Mesendoderm (in vitro differentiated cells): ENCODE measurements at regions not wholly inside any gene's neighbourhood (a gene's known extent, or its start where the extent isn't known, plus 50 kb on each side); places are given as distances from the start of the nearest gene placed in this dataset.

ENCODE experiments used
- DNase-seq: peaks from one replicate; pipeline ENCODE4 v3.0.0; 2013
- H2AK5ac ChIP-seq: 2 replicates; pipeline ENCODE4 v1.6.1; 2013; ENCODE audit warnings: low read length, inconsistent platforms
- H2BK120ac ChIP-seq: 2 replicates; pipeline ENCODE4 v1.6.1; 2013; ENCODE audit warnings: low read depth, mild to moderate bottlenecking, low read length, moderate library complexity, mixed read lengths
- H2BK15ac ChIP-seq: replicated peaks from 2 replicates; pipeline ENCODE4 v1.6.1; 2013; ENCODE audit warnings: low read depth, mild to moderate bottlenecking, moderate library complexity
- H2BK5ac ChIP-seq: 2 replicates; pipeline ENCODE4 v1.6.1; 2013; ENCODE audit warnings: low read length, inconsistent platforms
- H3K18ac ChIP-seq: 2 replicates; pipeline ENCODE4 v1.6.1; 2013; ENCODE audit warnings: mild to moderate bottlenecking, low read length, mixed read lengths
- H3K23ac ChIP-seq: one replicate; pipeline ENCODE4 v1.6.1; 2013; ENCODE audit warnings: low read length
- H3K27ac ChIP-seq: 2 replicates; pipeline ENCODE4 v1.5.1; 2013; ENCODE audit warnings: low read depth, mild to moderate bottlenecking, inconsistent platforms, low read length, moderate library complexity
- H3K27me3 ChIP-seq: 2 replicates; pipeline ENCODE4 v1.6.1; 2013; ENCODE audit warnings: low read length, control low read depth, mild to moderate bottlenecking, inconsistent platforms; ENCODE audit not compliant: insufficient read depth, poor library complexity
- H3K36me3 ChIP-seq: 2 replicates; pipeline ENCODE4 v1.6.1; 2013; ENCODE audit warnings: low read length, inconsistent platforms; ENCODE audit not compliant: control insufficient read depth, insufficient read depth
- H3K4ac ChIP-seq: one replicate; pipeline ENCODE4 v1.6.1; 2013; ENCODE audit warnings: low read depth, mild to moderate bottlenecking, low read length, moderate library complexity
- H3K4me1 ChIP-seq: 2 replicates; pipeline ENCODE4 v1.6.1; 2013; ENCODE audit warnings: low read depth, low read length, inconsistent platforms; ENCODE audit not compliant: control insufficient read depth
- H3K4me2 ChIP-seq: 2 replicates; pipeline ENCODE4 v1.6.1; 2013; ENCODE audit warnings: low read length
- H3K4me3 ChIP-seq: 2 replicates; pipeline ENCODE4 v1.5.1; 2013; ENCODE audit warnings: mild to moderate bottlenecking, low read length
- H3K56ac ChIP-seq: one replicate; pipeline ENCODE4 v1.6.1; 2013; ENCODE audit warnings: low read length
- H3K79me1 ChIP-seq: 2 replicates; pipeline ENCODE4 v1.6.1; 2013; ENCODE audit warnings: low read length, inconsistent platforms
- H3K79me2 ChIP-seq: 2 replicates; pipeline ENCODE4 v1.6.1; 2013; ENCODE audit warnings: mild to moderate bottlenecking, low read length; ENCODE audit not compliant: control insufficient read depth, insufficient read depth
- H3K9ac ChIP-seq: 2 replicates; pipeline ENCODE4 v1.6.1; 2013; ENCODE audit warnings: low read length, inconsistent platforms
- H4K5ac ChIP-seq: one replicate; pipeline ENCODE4 v1.6.1; 2013; ENCODE audit warnings: low read length
- H4K8ac ChIP-seq: one replicate; pipeline ENCODE4 v1.6.1; 2013; ENCODE audit warnings: low read depth, mild to moderate bottlenecking, control low read depth, low read length, moderate library complexity
- WGBS: extraction: QIAGEN DNeasy Blood & Tissue Kit; methylation state at CpG from one replicate; pipeline ENCODE4 v1.1.7; 2013; ENCODE audit warnings: low lambda C conversion rate, missing lambda C conversion rate; ENCODE audit not compliant: insufficient coverage; ENCODE audit errors: extremely low coverage; 5-methylcytosine and 5-hydroxymethylcytosine counted together

GRCh38 chr10:129025787-129026186 lies 441.3 kb upstream of the MGMT start:
- H3K79me1 ChIP-seq: no peaks in the 10 kb centered on the region
- no peak overlapping the region for H4K5ac ChIP-seq

GRCh38 chr10:129027906-129028305 lies 439.1 kb upstream of the MGMT start:
- DNase-seq: no peak

More at GRCh38 chr10:129025787-129026186, 441.3 kb upstream of the MGMT start:
- H3K4me1 ChIP-seq: peaks cover 2% of the 10 kb centered on the region
- peak overlapping the region; percentile 20 for H3K9ac ChIP-seq
- no peak overlapping the region for H2BK120ac ChIP-seq
- no peak overlapping the region for H2BK15ac ChIP-seq
- H3K18ac ChIP-seq: no peak overlapping the region
- H3K27me3 ChIP-seq: no peaks in the 10 kb centered on the region
- no peaks in the 10 kb centered on the region for H3K36me3 ChIP-seq
- H3K4me3 ChIP-seq: no peak overlapping the region
- no peak overlapping the region for H2BK5ac ChIP-seq
- peak overlapping the region; percentile 38 for H3K56ac ChIP-seq
- peak; percentile 13 for DNase-seq
- no CpG with 5 or more reads among the region's 10 CpGs for WGBS
- no peaks in the 10 kb centered on the region for H3K79me2 ChIP-seq
- H4K8ac ChIP-seq: no peak overlapping the region
- H3K27ac ChIP-seq: no peak overlapping the region
- H2AK5ac ChIP-seq: no peak overlapping the region
- H3K23ac ChIP-seq: no peak overlapping the region
- H3K4ac ChIP-seq: no peak overlapping the region
- no peak overlapping the region for H3K4me2 ChIP-seq

GRCh38 chr10:129028451-129028850 lies 438.6 kb upstream of the MGMT start:
- no peak overlapping the region for H4K5ac ChIP-seq
- no peak overlapping the region for H4K8ac ChIP-seq
- H3K36me3 ChIP-seq: no peaks in the 10 kb centered on the region
- no peak overlapping the region for H2BK5ac ChIP-seq
- no peaks in the 10 kb centered on the region for H3K4me1 ChIP-seq
- no peak overlapping the region for H3K4me2 ChIP-seq
- H2AK5ac ChIP-seq: no peak overlapping the region
- H3K79me2 ChIP-seq: no peaks in the 10 kb centered on the region
- no peak overlapping the region for H3K4me3 ChIP-seq
- no peaks in the 10 kb centered on the region for H3K27me3 ChIP-seq
- no peaks in the 10 kb centered on the region for H3K79me1 ChIP-seq
- no peak for DNase-seq
- no peak overlapping the region for H2BK120ac ChIP-seq
- H3K9ac ChIP-seq: no peak overlapping the region
- no peak overlapping the region for H3K56ac ChIP-seq
- H3K27ac ChIP-seq: no peak overlapping the region
- H3K18ac ChIP-seq: no peak overlapping the region
- no peak overlapping the region for H2BK15ac ChIP-seq
- no peak overlapping the region for H3K4ac ChIP-seq
- no CpG with 5 or more reads among the region's 7 CpGs for WGBS
- H3K23ac ChIP-seq: no peak overlapping the region

More at GRCh38 chr10:129027906-129028305, 439.1 kb upstream of the MGMT start:
- H3K9ac ChIP-seq: no peak overlapping the region
- no peaks in the 10 kb centered on the region for H3K79me2 ChIP-seq
- H2BK15ac ChIP-seq: no peak overlapping the region
- no peak overlapping the region for H3K4me3 ChIP-seq
- H3K4ac ChIP-seq: no peak overlapping the region
- no CpG with 5 or more reads among the region's 5 CpGs for WGBS
- H2BK120ac ChIP-seq: no peak overlapping the region
- H3K36me3 ChIP-seq: no peaks in the 10 kb centered on the region
- H3K18ac ChIP-seq: no peak overlapping the region
- H3K23ac ChIP-seq: no peak overlapping the region
- no peak overlapping the region for H2AK5ac ChIP-seq
- no peaks in the 10 kb centered on the region for H3K79me1 ChIP-seq
- H2BK5ac ChIP-seq: no peak overlapping the region
- no peak overlapping the region for H4K8ac ChIP-seq
- H3K4me2 ChIP-seq: no peak overlapping the region
- H3K56ac ChIP-seq: no peak overlapping the region
- no peaks in the 10 kb centered on the region for H3K4me1 ChIP-seq
- H3K27me3 ChIP-seq: no peaks in the 10 kb centered on the region
- H4K5ac ChIP-seq: no peak overlapping the region
- H3K27ac ChIP-seq: no peak overlapping the region

- H3K4ac ChIP-seq: no peak overlapping the region
- no CpG with 5 or more reads among the region's 9 CpGs for WGBS
- no peak overlapping the region for H3K4me3 ChIP-seq
- no peak overlapping the region for H3K23ac ChIP-seq
- no peaks in the 10 kb centered on the region for H3K79me1 ChIP-seq
- no peaks in the 10 kb centered on the region for H3K36me3 ChIP-seq
- H2BK15ac ChIP-seq: no peak overlapping the region
- H4K8ac ChIP-seq: no peak overlapping the region
- no peak overlapping the region for H3K4me2 ChIP-seq
- no peak overlapping the region for H3K56ac ChIP-seq
- no peaks in the 10 kb centered on the region for H3K27me3 ChIP-seq
- no peak overlapping the region for H3K27ac ChIP-seq
- H3K9ac ChIP-seq: no peak overlapping the region
- no peak overlapping the region for H2AK5ac ChIP-seq
- DNase-seq: no peak
- H3K79me2 ChIP-seq: no peaks in the 10 kb centered on the region
- H3K18ac ChIP-seq: no peak overlapping the region
- H2BK5ac ChIP-seq: no peak overlapping the region
- H4K5ac ChIP-seq: no peak overlapping the region
- H2BK120ac ChIP-seq: no peak overlapping the region
- no peaks in the 10 kb centered on the region for H3K4me1 ChIP-seq
Observed at GRCh38 chr10:129029051-129029450, 438.0 kb upstream of the MGMT start.

GRCh38 chr10:129029851-129030602 lies 437.0 kb upstream of the MGMT start:
- Histone ChIP-seq H3K56ac (no peak overlapping the region), H3K79me2 (no peaks in the 10 kb centered on the region), H3K27ac (no peak overlapping the region), H3K4me3 (no peak overlapping the region), H2BK120ac (no peak overlapping the region), H3K9ac (no peak overlapping the region), H4K5ac (no peak overlapping the region), H3K27me3 (no peaks in the 10 kb centered on the region), H3K79me1 (no peaks in the 10 kb centered on the region), H3K18ac (no peak overlapping the region), H2BK5ac (no peak overlapping the region), H3K23ac (no peak overlapping the region), H3K4me2 (no peak overlapping the region), H2BK15ac (no peak overlapping the region), H3K4me1 (no peaks in the 10 kb centered on the region), H3K4ac (no peak overlapping the region), H4K8ac (no peak overlapping the region), H3K36me3 (no peaks in the 10 kb centered on the region), H2AK5ac (no peak overlapping the region)
- WGBS: no CpG with 5 or more reads among the region's 14 CpGs
- DNase-seq: no peak

- Histone ChIP-seq H3K23ac (no peak overlapping the region), H3K79me1 (no peaks in the 10 kb centered on the region), H4K5ac (no peak overlapping the region), H3K4me3 (no peak overlapping the region), H3K9ac (no peak overlapping the region), H2BK15ac (no peak overlapping the region), H3K4me1 (no peaks in the 10 kb centered on the region), H3K4ac (no peak overlapping the region), H4K8ac (no peak overlapping the region), H3K4me2 (no peak overlapping the region), H3K27ac (no peak overlapping the region), H3K27me3 (no peaks in the 10 kb centered on the region), H3K79me2 (no peaks in the 10 kb centered on the region), H2AK5ac (no peak overlapping the region), H3K56ac (no peak overlapping the region), H2BK120ac (no peak overlapping the region), H3K18ac (no peak overlapping the region), H2BK5ac (no peak overlapping the region), H3K36me3 (no peaks in the 10 kb centered on the region)
- no CpG with 5 or more reads among the region's 14 CpGs for WGBS
- no peak for DNase-seq
Observed at GRCh38 chr10:129030603-129030895, 436.5 kb upstream of the MGMT start.
